ENCODE measurements at regions not wholly inside any gene's neighbourhood (a gene's known extent, or its start where the extent isn't known, plus 50 kb on each side); places are given as distances from the start of the nearest gene placed in this dataset.
A peak's percentile ranks its signal among the peaks of the same experiment; 100 is the strongest.

- Histone ChIP-seq H2BK5ac (ENCODE audit: insufficient read length, low read length) (no peak overlapping the region), H4K91ac (ENCODE audit: insufficient read length, low read depth, low read length) (no peak overlapping the region), H3K56ac (ENCODE audit: insufficient read length, low read depth, low read length) (no peak overlapping the region), H3K4me1 (ENCODE audit: insufficient read depth, low read length) (no peaks in the 10 kb centered on the region), H3K79me2 (ENCODE audit: insufficient read depth, low read length) (no peaks in the 10 kb centered on the region), H3K18ac (ENCODE audit: insufficient read length, low read depth, low read length) (no peak overlapping the region), H3K79me1 (ENCODE audit: insufficient read depth, low read depth, low read length, poor library complexity, severe bottlenecking) (no peaks in the 10 kb centered on the region), H2BK15ac (ENCODE audit: low read depth, low read length) (no peak overlapping the region), H3K27ac (ENCODE audit: insufficient read length, low read depth, low read length) (no peak overlapping the region), H3K23ac (ENCODE audit: insufficient read length, low read depth, low read length) (no peak overlapping the region), H3K23me2 (ENCODE audit: insufficient read length, low read depth, low read length, poor library complexity, severe bottlenecking) (no peaks in the 10 kb centered on the region), H2BK12ac (ENCODE audit: insufficient read length, low read depth, low read length) (no peak overlapping the region), H3K14ac (ENCODE audit: insufficient read depth, low read length) (no peak overlapping the region), H3K4me2 (ENCODE audit: insufficient read depth, insufficient read length, low read length) (no peak overlapping the region), H4K5ac (ENCODE audit: insufficient read length, low read depth, low read length) (no peak overlapping the region), H4K20me1 (ENCODE audit: control insufficient read depth, insufficient read depth, insufficient read length) (no peaks in the 10 kb centered on the region), H4K8ac (replicated peaks; ENCODE audit: insufficient read length, low read depth, low read length) (no peak overlapping the region), H2AFZ (ENCODE audit: low read length) (peak overlapping the region; percentile 70), H3T11ph (ENCODE audit: low read length) (no peak overlapping the region), H3K4ac (ENCODE audit: low read depth, low read length) (no peak overlapping the region), H2BK20ac (ENCODE audit: low read depth, low read length, poor library complexity, severe bottlenecking) (no peak overlapping the region), H3K27me3 (ENCODE audit: insufficient read depth, low read length) (no peaks in the 10 kb centered on the region), H3K9me3 (ENCODE audit: control insufficient read depth, low read depth, low read length) (no peaks in the 10 kb centered on the region), H2AK5ac (ENCODE audit: insufficient read length, low read length) (no peak overlapping the region), H2BK120ac (ENCODE audit: low read depth, low read length, poor library complexity, severe bottlenecking) (no peak overlapping the region), H3K9ac (ENCODE audit: extremely low read depth, insufficient read length, low read length) (no peak overlapping the region)
- no peak overlapping the region for H3K27ac Mint-ChIP-seq
- H3K36me3 Mint-ChIP-seq (ENCODE audit: insufficient read depth in 1 of 3, low read depth in 3 of 3): no peaks in the 10 kb centered on the region
- no peaks in the 10 kb centered on the region for H3K4me1 Mint-ChIP-seq
- H3K27me3 Mint-ChIP-seq (ENCODE audit: low read depth): no peaks in the 10 kb centered on the region
- no peaks in the 10 kb centered on the region for H3K9me3 Mint-ChIP-seq
- H3K4me3 Mint-ChIP-seq: no peak overlapping the region
- WGBS (ENCODE audit: extremely low coverage, insufficient read length, low lambda C conversion rate): no CpG with 5 or more reads among the region's 3 CpGs
- TF ChIP-seq, protein P1, sequence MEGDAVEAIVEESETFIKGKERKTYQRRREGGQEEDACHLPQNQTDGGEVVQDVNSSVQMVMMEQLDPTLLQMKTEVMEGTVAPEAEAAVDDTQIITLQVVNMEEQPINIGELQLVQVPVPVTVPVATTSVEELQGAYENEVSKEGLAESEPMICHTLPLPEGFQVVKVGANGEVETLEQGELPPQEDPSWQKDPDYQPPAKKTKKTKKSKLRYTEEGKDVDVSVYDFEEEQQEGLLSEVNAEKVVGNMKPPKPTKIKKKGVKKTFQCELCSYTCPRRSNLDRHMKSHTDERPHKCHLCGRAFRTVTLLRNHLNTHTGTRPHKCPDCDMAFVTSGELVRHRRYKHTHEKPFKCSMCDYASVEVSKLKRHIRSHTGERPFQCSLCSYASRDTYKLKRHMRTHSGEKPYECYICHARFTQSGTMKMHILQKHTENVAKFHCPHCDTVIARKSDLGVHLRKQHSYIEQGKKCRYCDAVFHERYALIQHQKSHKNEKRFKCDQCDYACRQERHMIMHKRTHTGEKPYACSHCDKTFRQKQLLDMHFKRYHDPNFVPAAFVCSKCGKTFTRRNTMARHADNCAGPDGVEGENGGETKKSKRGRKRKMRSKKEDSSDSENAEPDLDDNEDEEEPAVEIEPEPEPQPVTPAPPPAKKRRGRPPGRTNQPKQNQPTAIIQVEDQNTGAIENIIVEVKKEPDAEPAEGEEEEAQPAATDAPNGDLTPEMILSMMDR (conservative IDR thresholded peaks at IDR 0.05): peak; percentile 47
- DNase-seq: no peak
Observed at GRCh38 chr6:126628125-126628524, 288.2 kb downstream of the CENPW start.

Measured in H9 (cell line).